ENCODE measurements at regions not wholly inside any gene's neighbourhood (a gene's known extent, or its start where the extent isn't known, plus 50 kb on each side); places are given as distances from the start of the nearest gene placed in this dataset.

DNA sequence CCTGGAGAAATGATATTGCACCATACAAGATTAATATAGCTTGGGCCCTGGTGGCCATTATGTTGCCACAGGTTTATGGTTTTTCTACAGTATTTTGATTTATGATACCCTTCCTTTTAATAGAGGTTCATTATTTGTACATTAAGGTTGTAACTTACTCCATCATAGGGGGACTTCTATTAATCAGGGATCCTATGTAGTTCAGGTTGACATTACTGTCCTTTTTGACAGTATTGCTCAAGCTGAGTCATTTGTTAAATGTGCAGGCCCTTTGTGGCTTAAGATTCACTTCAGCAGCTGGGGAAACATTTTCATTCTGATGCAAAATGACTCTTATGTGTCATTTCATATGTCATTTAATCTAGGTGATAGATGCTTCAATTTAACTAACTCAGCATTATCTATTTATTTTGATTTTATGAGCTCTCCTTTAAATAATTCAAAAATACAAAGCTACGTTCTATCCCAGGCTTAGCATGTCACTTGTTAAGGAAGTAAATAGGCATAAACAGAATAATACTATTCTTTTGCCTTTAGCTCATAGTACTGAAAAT is 686.9 kb upstream of the NCAM2 start:
- no peak for TF ChIP-seq FOXK2 (IDR thresholded peaks at IDR 0.05)
- TF ChIP-seq NFRKB (IDR thresholded peaks at IDR 0.05) = no peak
- TF ChIP-seq ZNF384 (IDR thresholded peaks at IDR 0.05) = no peak
- TF ChIP-seq FOXM1 (IDR thresholded peaks at IDR 0.05; ENCODE audit: borderline replicate concordance) = no peak
- TF ChIP-seq ARNT (IDR thresholded peaks at IDR 0.05) = no peak
- no peak for TF ChIP-seq ELF4 (IDR thresholded peaks at IDR 0.05)
- TF ChIP-seq SUZ12 (IDR thresholded peaks at IDR 0.05) = no peak
- no peak for TF ChIP-seq CTBP1 (IDR thresholded peaks at IDR 0.05; ENCODE audit: borderline replicate concordance)
- TF ChIP-seq SP1 (IDR thresholded peaks at IDR 0.05) = no peak
- TF ChIP-seq BHLHE40 (IDR thresholded peaks at IDR 0.05; ENCODE audit: borderline replicate concordance) = no peak
- TF ChIP-seq FOXA1 (IDR thresholded peaks at IDR 0.05) = no peak

Data from HEK293T (cell line).